PC-3 (cell line): ENCODE measurements at regions not wholly inside any gene's neighbourhood (a gene's known extent, or its start where the extent isn't known, plus 50 kb on each side); places are given as distances from the start of the nearest gene placed in this dataset.

Experiments used
- CTCF ChIP-seq: fragments of 300-600 bp; sonication (generic); conservative IDR thresholded peaks from 2 replicates; pipeline ENCODE4 v1.5.1; 2017; ENCODE audit warnings: antibody characterized with exemption, low read depth, mild to moderate bottlenecking, low read length
- EZH2 ChIP-seq: fragments of 300-600 bp; sonication (generic); IDR thresholded peaks from one replicate; pipeline ENCODE4 v1.6.1; 2017; ENCODE audit warnings: antibody characterized with exemption, mild to moderate bottlenecking, low read length; ENCODE audit not compliant: unreplicated experiment
- EZH2phosphoT487 ChIP-seq: fragments of 300-600 bp; sonication (generic); IDR thresholded peaks from 2 replicates; pipeline ENCODE4 v1.6.1; 2018; ENCODE audit warnings: mild to moderate bottlenecking, antibody characterized with exemption, low read length, borderline replicate concordance

GRCh38 chr2:59910166-59910565 is 643.3 kb downstream of the BCL11A start:
- TF ChIP-seq CTCF (no peak), EZH2 (no peak), EZH2phosphoT487 (no peak)
